Activated CD8-positive, alpha-beta T cell treated with anti-CD3 and anti-CD28 coated beads, Interleukin-2, amount 10 ng/mL, durations not matched to agents 7 days and 5 days (primary cell): ENCODE measurements at regions not wholly inside any gene's neighbourhood (a gene's known extent, or its start where the extent isn't known, plus 50 kb on each side); places are given as distances from the start of the nearest gene placed in this dataset.

Source experiments
- ATAC-seq: fragments of 150-1000 bp; cut with Tn5 transposase; one replicate; pipeline ENCODE4 v1.10.0; 2021; ENCODE audit warnings: moderate library complexity
- CTCF ChIA-PET: fragments of 350-600 bp; sonication (Branson Sonifier 250); formaldehyde crosslinking; loops from one replicate; lab custom pipeline; 2021; ENCODE audit warnings: antibody characterized with exemption; lab: Charles Lee
- POLR2A ChIA-PET: fragments of 350-600 bp; sonication (Branson Sonifier 250); formaldehyde crosslinking; loops from one replicate; lab custom pipeline; 2021; ENCODE audit warnings: antibody characterized with exemption; lab: Charles Lee
- DNase-seq: peaks from one replicate; pipeline ENCODE4 v3.0.0-alpha.2; 2020
- H3K27ac Mint-ChIP-seq: one replicate; pipeline ENCODE4 v1.8.0; 2021; ENCODE audit warnings: mild to moderate bottlenecking, mixed read lengths
- H3K27me3 Mint-ChIP-seq: one replicate; pipeline ENCODE4 v1.8.0; 2021; ENCODE audit warnings: low read depth, mixed read lengths
- H3K36me3 Mint-ChIP-seq: one replicate; pipeline ENCODE4 v1.8.0; 2021; ENCODE audit warnings: low read depth, mixed read lengths
- H3K4me1 Mint-ChIP-seq: one replicate; pipeline ENCODE4 v1.8.0; 2021; ENCODE audit warnings: low read depth, mixed read lengths
- H3K4me3 Mint-ChIP-seq: one replicate; pipeline ENCODE4 v1.8.0; 2021; ENCODE audit warnings: mild to moderate bottlenecking, mixed read lengths
- H3K9me3 Mint-ChIP-seq: one replicate; pipeline ENCODE4 v1.8.0; 2022; ENCODE audit warnings: mixed read lengths; ENCODE audit not compliant: insufficient read depth

GRCh38 chr12:75959060-75959459 lies 72.5 kb downstream of the PHLDA1 start:
- H3K4me3 Mint-ChIP-seq: no peak overlapping the region
- peak; percentile 35 for ATAC-seq
- H3K9me3 Mint-ChIP-seq: no peaks in the 10 kb centered on the region
- no peaks in the 10 kb centered on the region for H3K27me3 Mint-ChIP-seq
- POLR2A ChIA-PET: interaction anchor here (0.6 to 2.1 kb wide), 5 partner anchors 14 to 72 kb away, joined by 3 to 13 read pairs (median 8); partner anchors contain the start of gene PHLDA1
- peak overlapping the region; percentile 73 for H3K27ac Mint-ChIP-seq
- no peak for DNase-seq
- peaks cover 27% of the 10 kb centered on the region for H3K4me1 Mint-ChIP-seq
- H3K36me3 Mint-ChIP-seq: no peaks in the 10 kb centered on the region
- CTCF ChIA-PET: interaction anchor here (1.0 to 1.5 kb wide), 6 partner anchors 9 to 475 kb away, joined by 3 to 7 read pairs (median 4); partner anchors contain the start of gene PHLDA1

DNA sequence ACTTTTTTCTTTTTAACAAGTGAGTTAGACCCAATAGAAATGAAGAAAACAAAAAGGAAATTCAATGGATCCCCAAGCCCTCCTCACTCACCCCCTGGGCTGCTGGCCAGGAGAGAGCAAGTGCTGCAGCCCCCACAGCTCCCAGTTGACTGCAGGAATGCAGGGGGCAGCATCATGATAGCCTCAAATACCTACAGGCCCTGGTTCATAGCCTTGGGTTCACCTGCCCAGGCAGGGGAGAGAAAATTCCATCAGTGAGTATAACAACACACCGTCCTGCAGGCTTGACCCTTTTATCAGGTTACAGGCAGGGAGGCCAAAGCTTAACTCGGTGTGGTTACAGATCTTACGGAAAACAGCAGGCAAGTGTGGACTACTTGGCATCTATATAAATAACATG lies 76.3 kb downstream of the PHLDA1 start:
- CTCF ChIA-PET: no interaction called here
- Mint-ChIP-seq H3K9me3 (no peaks in the 10 kb centered on the region), H3K27ac (no peak overlapping the region), H3K4me3 (no peak overlapping the region), H3K36me3 (no peaks in the 10 kb centered on the region), H3K27me3 (no peaks in the 10 kb centered on the region), H3K4me1 (peaks cover 20% of the 10 kb centered on the region)
- DNase-seq (no peak), ATAC-seq (no peak)
- POLR2A ChIA-PET: interaction anchor here (0.7 kb wide), 2 partner anchors 23 to 76 kb away, joined by 3 read pairs; partner anchors contain the start of gene PHLDA1

DNA sequence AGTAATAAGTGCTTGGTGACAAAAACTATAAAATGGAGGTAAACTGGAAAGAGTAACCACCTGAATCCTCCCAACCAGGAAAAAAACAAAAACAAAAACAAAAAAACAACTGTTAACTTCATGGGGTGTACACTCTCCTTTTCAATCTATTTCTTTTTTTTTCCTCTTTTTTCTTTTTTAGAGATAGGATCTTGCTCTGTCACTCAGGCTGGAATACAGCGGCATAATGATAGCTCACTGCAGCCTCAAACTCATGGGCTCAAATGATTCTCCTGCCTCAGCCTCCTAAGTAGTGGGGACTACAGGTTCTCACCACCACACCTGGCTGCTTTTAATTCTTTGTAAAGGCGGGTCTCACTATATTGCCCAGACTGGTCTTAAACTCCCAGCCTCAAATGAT lies 76.8 kb downstream of the PHLDA1 start:
- ATAC-seq: no peak
- no peak for DNase-seq
- no peaks in the 10 kb centered on the region for H3K36me3 Mint-ChIP-seq
- H3K27ac Mint-ChIP-seq: no peak overlapping the region
- CTCF ChIA-PET: no interaction called here
- POLR2A ChIA-PET: no interaction called here
- peaks cover 15% of the 10 kb centered on the region for H3K4me1 Mint-ChIP-seq
- no peaks in the 10 kb centered on the region for H3K27me3 Mint-ChIP-seq
- H3K4me3 Mint-ChIP-seq: no peak overlapping the region
- H3K9me3 Mint-ChIP-seq: no peaks in the 10 kb centered on the region

DNA sequence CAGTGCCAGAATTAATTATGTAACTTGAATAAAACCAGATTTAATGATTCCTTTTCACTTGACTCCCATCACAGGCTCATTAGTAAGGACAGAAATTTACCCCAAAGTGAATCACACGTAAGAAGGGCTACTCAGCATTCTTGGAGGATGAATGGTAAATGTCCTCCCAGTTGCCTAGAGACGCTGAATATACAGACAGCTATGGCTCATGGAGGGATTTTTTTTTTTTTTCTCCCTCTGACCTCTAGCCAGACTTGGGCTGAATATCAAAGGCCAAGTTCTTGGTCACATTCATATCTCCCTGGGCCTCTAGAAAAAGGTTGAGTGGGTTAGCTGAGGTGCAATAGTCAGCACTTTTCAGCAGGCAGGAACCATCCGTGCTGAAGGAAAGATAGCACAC lies 77.5 kb downstream of the PHLDA1 start:
- no peaks in the 10 kb centered on the region for H3K36me3 Mint-ChIP-seq
- ChIA-PET POLR2A (no interaction called here), CTCF (interaction anchor here (1.2 kb wide), 1 partner anchor 47 kb away, joined by 3 read pairs; no protein-coding TSS in a partner anchor)
- H3K9me3 Mint-ChIP-seq: no peaks in the 10 kb centered on the region
- H3K4me3 Mint-ChIP-seq: no peak overlapping the region
- H3K4me1 Mint-ChIP-seq: peaks cover 8% of the 10 kb centered on the region
- DNase-seq: no peak
- no peaks in the 10 kb centered on the region for H3K27me3 Mint-ChIP-seq
- H3K27ac Mint-ChIP-seq: no peak overlapping the region
- ATAC-seq: no peak

- ATAC-seq (no peak), DNase-seq (no peak)
- Mint-ChIP-seq H3K4me3 (no peak overlapping the region), H3K9me3 (no peaks in the 10 kb centered on the region), H3K4me1 (peaks cover 2% of the 10 kb centered on the region), H3K27ac (no peak overlapping the region), H3K27me3 (no peaks in the 10 kb centered on the region), H3K36me3 (no peaks in the 10 kb centered on the region)
- ChIA-PET POLR2A (interaction anchor here (0.7 kb wide), 1 partner anchor 18 kb away, joined by 5 read pairs; no protein-coding TSS in a partner anchor), CTCF (interaction anchor here (1.2 kb wide), 1 partner anchor 46 kb away, joined by 3 read pairs; no protein-coding TSS in a partner anchor)
These were observed 78.2 kb downstream of the PHLDA1 start for GRCh38 chr12:75953312-75953906.

- no peak for ATAC-seq
- POLR2A ChIA-PET: interaction anchor here (0.6 kb wide), 1 partner anchor 593 kb away, joined by 3 read pairs; no protein-coding TSS in a partner anchor
These were observed 79.9 kb downstream of the PHLDA1 start for GRCh38 chr12:75951399-75952278.

DNA sequence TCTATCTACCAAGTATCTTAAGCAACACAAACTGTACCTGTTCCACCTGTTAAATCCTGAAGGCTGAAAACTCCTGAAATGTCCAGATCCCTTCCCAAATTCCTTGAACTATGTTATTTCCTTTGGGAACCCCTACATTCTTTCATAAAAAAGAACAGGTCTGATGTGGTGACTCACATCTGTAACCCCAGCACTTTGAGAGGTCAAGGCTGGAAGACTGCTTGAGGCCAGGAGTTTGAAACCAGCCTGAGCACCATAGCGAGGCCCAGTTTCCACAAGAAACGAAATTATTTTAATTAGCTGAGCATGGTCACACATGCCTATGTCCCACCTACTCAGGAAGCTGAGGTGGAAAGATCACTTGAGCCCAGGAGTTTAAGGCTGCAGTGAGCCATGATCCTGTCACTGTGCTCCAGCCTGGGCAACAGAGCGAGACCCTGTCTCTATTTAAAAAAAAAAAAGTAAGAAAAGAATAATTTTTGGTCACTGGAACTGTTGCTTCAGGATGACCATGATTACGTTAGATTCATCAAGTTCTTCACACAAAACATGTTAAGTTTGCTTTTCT lies 84.3 kb downstream of the PHLDA1 start:
- Mint-ChIP-seq H3K4me1 (peaks cover 27% of the 10 kb centered on the region), H3K9me3 (no peaks in the 10 kb centered on the region), H3K27me3 (no peaks in the 10 kb centered on the region), H3K36me3 (peaks cover 2% of the 10 kb centered on the region), H3K27ac (no peak overlapping the region), H3K4me3 (no peak overlapping the region)
- CTCF ChIA-PET: no interaction called here
- DNase-seq (no peak), ATAC-seq (no peak)
- POLR2A ChIA-PET: no interaction called here

More at GRCh38 chr12:75951399-75952278, 79.9 kb downstream of the PHLDA1 start:
- no peak for DNase-seq
- Mint-ChIP-seq H3K27ac (no peak overlapping the region), H3K27me3 (no peaks in the 10 kb centered on the region), H3K9me3 (no peaks in the 10 kb centered on the region), H3K36me3 (peaks cover 2% of the 10 kb centered on the region), H3K4me3 (no peak overlapping the region), H3K4me1 (peaks cover 4% of the 10 kb centered on the region)
- CTCF ChIA-PET: no interaction called here

DNA sequence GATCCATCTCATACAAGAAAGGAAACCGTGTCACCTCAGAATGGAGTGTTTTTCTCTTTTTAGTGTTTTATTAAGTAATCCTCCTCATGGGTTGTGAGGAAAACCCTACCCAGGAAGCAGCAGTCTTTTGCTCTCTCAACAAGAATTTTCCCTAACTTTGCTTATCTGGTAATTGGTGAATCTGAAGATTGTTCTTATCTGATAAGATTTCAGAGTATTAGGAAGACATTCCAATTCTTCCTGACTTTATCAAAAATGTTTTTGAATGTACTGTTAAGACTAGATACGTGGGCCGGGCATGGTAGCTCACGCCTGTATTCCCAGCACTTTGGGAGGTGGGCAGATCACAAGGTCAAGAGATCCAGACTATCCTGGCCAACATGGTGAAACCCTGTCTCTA lies 86.0 kb downstream of the PHLDA1 start:
- Mint-ChIP-seq H3K4me1 (peaks cover 25% of the 10 kb centered on the region), H3K9me3 (no peaks in the 10 kb centered on the region), H3K27me3 (no peaks in the 10 kb centered on the region), H3K4me3 (no peak overlapping the region), H3K27ac (peak overlapping the region; percentile 97), H3K36me3 (peaks cover 3% of the 10 kb centered on the region)
- ATAC-seq: no peak
- no peak for DNase-seq
- ChIA-PET POLR2A (interaction anchor here (0.6 to 2.0 kb wide), 4 partner anchors 13 to 143 kb away, joined by 3 to 10 read pairs (median 4); no protein-coding TSS in a partner anchor), CTCF (interaction anchor here (0.7 to 1.4 kb wide), 5 partner anchors 11 to 154 kb away, joined by 3 to 5 read pairs (median 3); partner anchors contain the start of gene PHLDA1)

- peaks cover 25% of the 10 kb centered on the region for H3K4me1 Mint-ChIP-seq
- peaks cover 3% of the 10 kb centered on the region for H3K36me3 Mint-ChIP-seq
- H3K9me3 Mint-ChIP-seq: no peaks in the 10 kb centered on the region
- DNase-seq: no peak
- no peak for ATAC-seq
- H3K4me3 Mint-ChIP-seq: no peak overlapping the region
- POLR2A ChIA-PET: interaction anchor here (1.1 to 2.0 kb wide), 5 partner anchors 14 to 614 kb away, joined by 3 to 10 read pairs (median 4); partner anchors contain the start of gene PHLDA1
- H3K27ac Mint-ChIP-seq: peak overlapping the region; percentile 97
- no peaks in the 10 kb centered on the region for H3K27me3 Mint-ChIP-seq
- CTCF ChIA-PET: interaction anchor here (0.9 to 1.4 kb wide), 5 partner anchors 10 to 87 kb away, joined by 3 to 5 read pairs (median 3); partner anchors contain the start of gene PHLDA1
These were observed 86.6 kb downstream of the PHLDA1 start for GRCh38 chr12:75944905-75945432.

GRCh38 chr12:75944097-75944904 lies 87.3 kb downstream of the PHLDA1 start:
- H3K4me3 Mint-ChIP-seq: peak overlapping the region; percentile 61
- POLR2A ChIA-PET: interaction anchor here (1.0 to 2.0 kb wide), 9 partner anchors 9 to 615 kb away, joined by 3 to 10 read pairs (median 5); partner anchors contain the start of gene PHLDA1
- DNase-seq (peak; percentile 31), ATAC-seq (peak; percentile 91)
- CTCF ChIA-PET: interaction anchor here (1.0 to 1.4 kb wide), 5 partner anchors 10 to 87 kb away, joined by 3 to 6 read pairs (median 4); partner anchors contain the start of gene PHLDA1
- peaks cover 3% of the 10 kb centered on the region for H3K36me3 Mint-ChIP-seq
- no peaks in the 10 kb centered on the region for H3K9me3 Mint-ChIP-seq
- peaks cover 25% of the 10 kb centered on the region for H3K4me1 Mint-ChIP-seq
- peak overlapping the region; percentile 97 for H3K27ac Mint-ChIP-seq
- H3K27me3 Mint-ChIP-seq: no peaks in the 10 kb centered on the region
